Endothelial cell of umbilical vein (primary cell): ENCODE measurements at regions not wholly inside any gene's neighbourhood (a gene's known extent, or its start where the extent isn't known, plus 50 kb on each side); places are given as distances from the start of the nearest gene placed in this dataset.

ENCODE experiments used
- EZH2 ChIP-seq: IDR thresholded peaks from 2 replicates; pipeline ENCODE4 v1.6.1; 2012; ENCODE audit warnings: borderline replicate concordance, low read depth, mild to moderate bottlenecking, moderate library complexity, low read length, inconsistent platforms; ENCODE audit not compliant: severe bottlenecking
- JUN ChIP-seq: IDR thresholded peaks from 2 replicates; pipeline ENCODE4 v1.6.1; 2011; ENCODE audit warnings: borderline replicate concordance, low read depth; ENCODE audit not compliant: insufficient read length, insufficient read depth
- POLR2A ChIP-seq: IDR thresholded peaks from 2 replicates; pipeline ENCODE4 v1.6.1; 2012; ENCODE audit warnings: low read depth, mild to moderate bottlenecking, control low read depth, low read length
- TF ChIP-seq, protein P1 (sequence below), 2 donors: IDR thresholded peaks; 1 replicate in 1 of 2; 2 replicates in 1 of 2; pipeline ENCODE4 v1.5.1; 2011; ENCODE audit warnings: low read length in 2 of 2, mild to moderate bottlenecking in 2 of 2, moderate library complexity in 2 of 2, control low read depth in 1 of 2, inconsistent platforms in 1 of 2, low read depth in 1 of 2; ENCODE audit not compliant: insufficient read depth in 1 of 2; ENCODE audit errors: extremely low read depth in 1 of 2
- TF ChIP-seq, protein P2 (sequence below): IDR thresholded peaks from 2 replicates; pipeline ENCODE4 v1.6.1; 2011; ENCODE audit not compliant: insufficient read depth, insufficient read length

DNA sequence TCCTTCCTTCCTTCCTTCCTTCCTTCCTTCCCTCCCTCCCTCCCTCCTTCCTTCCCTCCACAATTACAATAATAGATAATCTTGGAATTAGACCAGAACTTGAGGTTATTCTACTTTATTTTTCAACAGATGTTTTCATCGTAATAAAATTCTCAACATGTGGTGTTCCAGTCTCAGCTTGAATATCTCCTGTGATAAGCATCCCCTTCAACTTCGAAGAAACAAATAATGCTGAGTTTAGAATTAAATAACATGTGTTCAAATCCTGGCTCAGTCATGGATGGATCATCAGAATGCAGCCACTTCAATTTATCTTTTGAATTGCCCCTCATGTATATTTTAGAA is 91.4 kb upstream of the PAPPA start:
- TF ChIP-seq, protein P1, sequence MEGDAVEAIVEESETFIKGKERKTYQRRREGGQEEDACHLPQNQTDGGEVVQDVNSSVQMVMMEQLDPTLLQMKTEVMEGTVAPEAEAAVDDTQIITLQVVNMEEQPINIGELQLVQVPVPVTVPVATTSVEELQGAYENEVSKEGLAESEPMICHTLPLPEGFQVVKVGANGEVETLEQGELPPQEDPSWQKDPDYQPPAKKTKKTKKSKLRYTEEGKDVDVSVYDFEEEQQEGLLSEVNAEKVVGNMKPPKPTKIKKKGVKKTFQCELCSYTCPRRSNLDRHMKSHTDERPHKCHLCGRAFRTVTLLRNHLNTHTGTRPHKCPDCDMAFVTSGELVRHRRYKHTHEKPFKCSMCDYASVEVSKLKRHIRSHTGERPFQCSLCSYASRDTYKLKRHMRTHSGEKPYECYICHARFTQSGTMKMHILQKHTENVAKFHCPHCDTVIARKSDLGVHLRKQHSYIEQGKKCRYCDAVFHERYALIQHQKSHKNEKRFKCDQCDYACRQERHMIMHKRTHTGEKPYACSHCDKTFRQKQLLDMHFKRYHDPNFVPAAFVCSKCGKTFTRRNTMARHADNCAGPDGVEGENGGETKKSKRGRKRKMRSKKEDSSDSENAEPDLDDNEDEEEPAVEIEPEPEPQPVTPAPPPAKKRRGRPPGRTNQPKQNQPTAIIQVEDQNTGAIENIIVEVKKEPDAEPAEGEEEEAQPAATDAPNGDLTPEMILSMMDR (IDR thresholded peaks at IDR 0.05; ENCODE audit: extremely low read depth in 1 of 2, insufficient read depth in 1 of 2, low read depth in 1 of 2, low read length in 2 of 2): no peak
- TF ChIP-seq EZH2 (no peak), POLR2A (no peak), JUN (no peak)
- TF ChIP-seq, protein P2, sequence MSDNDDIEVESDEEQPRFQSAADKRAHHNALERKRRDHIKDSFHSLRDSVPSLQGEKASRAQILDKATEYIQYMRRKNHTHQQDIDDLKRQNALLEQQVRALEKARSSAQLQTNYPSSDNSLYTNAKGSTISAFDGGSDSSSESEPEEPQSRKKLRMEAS: no peak
